Endothelial cell of umbilical vein (primary cell): ENCODE measurements at regions not wholly inside any gene's neighbourhood (a gene's known extent, or its start where the extent isn't known, plus 50 kb on each side); places are given as distances from the start of the nearest gene placed in this dataset.

ENCODE experiments used
- BruUV-seq: library from RNA; stranded (reverse); fragments of 400-500 nt; replicated peaks from 2 replicates; lab custom pipeline; 2021; lab: Mats Ljungman, UMichigan
- CTCF ChIA-PET: fragments of 300-600, 350-600 bp; sonication (Branson Sonifier 250); formaldehyde crosslinking; loops from one replicate; lab custom pipeline; 2021; ENCODE audit warnings: antibody characterized with exemption, inconsistent platforms; lab: Charles Lee
- POLR2A ChIA-PET: fragments of 300-600, 350-600 bp; sonication (Branson Sonifier 250); formaldehyde crosslinking; loops from one replicate; lab custom pipeline; 2021; ENCODE audit warnings: antibody characterized with exemption, inconsistent platforms; lab: Charles Lee
- DNase-seq: peaks from one replicate; pipeline ENCODE4 v3.0.0-alpha.2; 2011; ENCODE audit warnings: low read depth, low spot score
- FAIRE-seq: peaks from 2 replicates; lab custom pipeline; 2011; peaks lifted over from hg19 to GRCh38; lab: Jason Lieb, UNC
- H2AFZ ChIP-seq: 2 replicates; pipeline ENCODE4 v1.6.0; 2012; ENCODE audit warnings: low read depth, low read length, control low read depth, inconsistent platforms
- H3K27ac ChIP-seq: 2 replicates; pipeline ENCODE4 v1.5.1; 2011; ENCODE audit warnings: low read depth, mild to moderate bottlenecking, control low read depth, low read length, moderate library complexity; ENCODE audit not compliant: insufficient read depth
- H3K27me3 ChIP-seq, 2 experiments: 2 replicates each; pipeline versions ENCODE4 v1.6.0 to v1.6.1; 2011; ENCODE audit warnings: low read length in 2 of 2, mixed read lengths in 1 of 2; ENCODE audit not compliant: control insufficient read depth in 2 of 2, insufficient read depth in 2 of 2
- H3K36me3 ChIP-seq, 2 experiments: 2 replicates in 1 of 2; 3 replicates in 1 of 2; pipeline ENCODE4 v1.5.1; 2011; ENCODE audit warnings: low read length in 2 of 2, mild to moderate bottlenecking in 1 of 2, moderate library complexity in 1 of 2; ENCODE audit not compliant: control insufficient read depth in 2 of 2, insufficient read depth in 2 of 2; ENCODE audit errors: extremely low read depth in 1 of 2
- H3K4me1 ChIP-seq: 3 replicates; pipeline ENCODE4 v1.5.1; 2011; ENCODE audit warnings: mild to moderate bottlenecking, low read length; ENCODE audit not compliant: control insufficient read depth, insufficient read depth; ENCODE audit errors: extremely low read depth
- H3K4me2 ChIP-seq: 2 replicates; pipeline ENCODE4 v1.6.1; 2011; ENCODE audit warnings: low read length, control low read depth, mixed read lengths; ENCODE audit not compliant: insufficient read depth
- H3K4me3 ChIP-seq, 3 experiments: fragments of 200-600 bp in 1 of 3; sonication (generic), shearing (Covaris generic) in 1 of 3; replicated peaks in 1 of 3; 2 replicates each; pipeline ENCODE4 v1.5.1; 2011 to 2016; ENCODE audit warnings: control low read depth in 3 of 3, low read length in 3 of 3, mild to moderate bottlenecking in 2 of 3, inconsistent platforms in 1 of 3, low read depth in 1 of 3, moderate library complexity in 1 of 3; ENCODE audit not compliant: insufficient read depth in 1 of 3
- H3K79me2 ChIP-seq: 2 replicates; pipeline ENCODE4 v1.6.0; 2012; ENCODE audit warnings: low read length, inconsistent platforms; ENCODE audit not compliant: control insufficient read depth, insufficient read depth
- H3K9ac ChIP-seq: replicated peaks from 2 replicates; pipeline ENCODE3; 2011; ENCODE audit warnings: low read length, control low read depth; ENCODE audit not compliant: insufficient read depth; ENCODE audit errors: extremely low read depth
- H3K9me1 ChIP-seq: replicated peaks from 3 replicates; pipeline ENCODE4 v1.6.0; 2011; ENCODE audit warnings: mild to moderate bottlenecking, low read length; ENCODE audit not compliant: control insufficient read depth, insufficient read depth; ENCODE audit errors: extremely low read depth
- H3K9me3 ChIP-seq: replicated peaks from 2 replicates; pipeline ENCODE4 v1.5.1; 2012; ENCODE audit warnings: low read length, inconsistent platforms; ENCODE audit not compliant: control insufficient read depth, insufficient read depth
- H4K20me1 ChIP-seq: replicated peaks from 2 replicates; pipeline ENCODE3; 2011; ENCODE audit warnings: mild to moderate bottlenecking, low read length; ENCODE audit not compliant: control insufficient read depth, insufficient read depth; ENCODE audit errors: extremely low read depth
- CTCF ChIP-seq, 2 donors: IDR thresholded peaks; 1 replicate in 1 of 2; 2 replicates in 1 of 2; pipeline ENCODE4 v1.5.1; 2011; ENCODE audit warnings: low read length in 2 of 2, mild to moderate bottlenecking in 2 of 2, moderate library complexity in 2 of 2, control low read depth in 1 of 2, inconsistent platforms in 1 of 2, low read depth in 1 of 2; ENCODE audit not compliant: insufficient read depth in 1 of 2; ENCODE audit errors: extremely low read depth in 1 of 2
- EZH2 ChIP-seq: IDR thresholded peaks from 2 replicates; pipeline ENCODE4 v1.6.1; 2012; ENCODE audit warnings: borderline replicate concordance, low read depth, mild to moderate bottlenecking, moderate library complexity, low read length, inconsistent platforms; ENCODE audit not compliant: severe bottlenecking
- FOS ChIP-seq: IDR thresholded peaks from 2 replicates; pipeline ENCODE4 v1.6.1; 2011; ENCODE audit warnings: mild to moderate bottlenecking, low read length, moderate library complexity, borderline replicate concordance; ENCODE audit not compliant: insufficient read depth
- GATA2 ChIP-seq: IDR thresholded peaks from 2 replicates; pipeline ENCODE4 v1.7.0; 2011; ENCODE audit warnings: low read depth, mild to moderate bottlenecking, moderate library complexity, mixed read lengths, low read length; ENCODE audit not compliant: insufficient read length, insufficient read depth
- JUN ChIP-seq: IDR thresholded peaks from 2 replicates; pipeline ENCODE4 v1.6.1; 2011; ENCODE audit warnings: borderline replicate concordance, low read depth; ENCODE audit not compliant: insufficient read length, insufficient read depth
- MAX ChIP-seq: IDR thresholded peaks from 2 replicates; pipeline ENCODE4 v1.6.1; 2011; ENCODE audit not compliant: insufficient read depth, insufficient read length
- MYC ChIP-seq: IDR thresholded peaks from one replicate; pipeline ENCODE4 v1.6.1; 2011; ENCODE audit warnings: mild to moderate bottlenecking, low read depth, low read length
- POLR2A ChIP-seq: IDR thresholded peaks from 2 replicates; pipeline ENCODE4 v1.6.1; 2012; ENCODE audit warnings: low read depth, mild to moderate bottlenecking, control low read depth, low read length
- POLR2AphosphoS5 ChIP-seq: IDR thresholded peaks from 2 replicates; pipeline ENCODE4 v1.6.1; 2012; ENCODE audit warnings: low read depth, mild to moderate bottlenecking, control low read depth, low read length, moderate library complexity; ENCODE audit not compliant: insufficient read depth
- dilution Hi-C: fragments of 300-500 bp; cut with MboI; formaldehyde crosslinking; loops from one replicate; pipeline ENCODE4 v1.15.0; 2019; ENCODE audit warnings: low sequenced_read_pairs; ENCODE audit not compliant: extremely low pct_ligation_motif_present
- intact Hi-C: fragments of 100-400 bp; cut with micrococcal nuclease; formaldehyde crosslinking; loops from one replicate; pipeline ENCODE4 v1.10.0; 2022

- FAIRE-seq (peak; percentile 33), DNase-seq (no peak)
- POLR2A ChIA-PET: interaction anchor here (1.4 kb wide), 1 partner anchor 38 kb away, joined by 4 read pairs; no protein-coding TSS in a partner anchor
- Histone ChIP-seq H3K4me1 (peaks cover 50% of the 10 kb centered on the region), H3K9me3 (no peaks in the 10 kb centered on the region), H2AFZ (no peak overlapping the region), H3K27ac (no peak overlapping the region), H3K36me3 (peaks cover 11 to 19% of the 10 kb centered on the region in 2 experiments), H3K9ac (no peak overlapping the region), H3K9me1 (no peaks in the 10 kb centered on the region), H3K4me3 (no peak overlapping the region), H3K79me2 (peaks cover 12% of the 10 kb centered on the region), H4K20me1 (no peaks in the 10 kb centered on the region), H3K4me2 (no peak overlapping the region), H3K27me3 (no peaks in the 10 kb centered on the region)
- intact Hi-C loops: no loop called here
- dilution Hi-C loops: no loop called here
- CTCF ChIA-PET: interaction anchor here (1.3 kb wide), 1 partner anchor 13 kb away, joined by 3 read pairs; no protein-coding TSS in a partner anchor
- BruUV-seq: no TSS peak
- no peak for TF ChIP-seq EZH2
- no peak for TF ChIP-seq CTCF (IDR thresholded peaks at IDR 0.05; ENCODE audit: extremely low read depth in 1 of 2, insufficient read depth in 1 of 2, low read depth in 1 of 2, low read length in 2 of 2)
- no peak for TF ChIP-seq POLR2A
- TF ChIP-seq FOS: no peak
- no peak for TF ChIP-seq MAX
- TF ChIP-seq JUN: no peak
- no peak for TF ChIP-seq MYC
- TF ChIP-seq GATA2: no peak
- TF ChIP-seq POLR2AphosphoS5: no peak
Measured at GRCh38 chr20:19938421-19939090, 78.6 kb upstream of the NAA20 start.
